Heart left ventricle (tissue), 13 donors: ENCODE measurements at regions not wholly inside any gene's neighbourhood (a gene's known extent, or its start where the extent isn't known, plus 50 kb on each side); places are given as distances from the start of the nearest gene placed in this dataset.

ENCODE experiments used
- POLR2A ChIP-seq, 2 donors: fragments of 450-650 bp; IDR thresholded peaks; one replicate each; pipeline ENCODE4 v1.6.1; 2017; ENCODE audit warnings: antibody characterized with exemption in 2 of 2, mild to moderate bottlenecking in 2 of 2, moderate library complexity in 2 of 2
- TF ChIP-seq, protein P1 (sequence below), 12 donors: fragments of 200-600 bp; sonication (generic) in 4 of 12; IDR thresholded peaks; one replicate each; pipeline versions ENCODE4 v1.5.0 to v1.8.0; 2018 to 2022; ENCODE audit warnings: antibody characterized with exemption in 12 of 12, mild to moderate bottlenecking in 5 of 12
- donor health status: ischemic (EF 13 %, LVEDD 7.1; RV severe dilation, severe dysfunction).
- donor health status: DM: no; HTN: yes; CAD: no.
- donor health status: DM: no; HTN: no; CAD: no.
- donor health status: ischemic (EF 25% LVEDD 6.9; RV normal size, moderate dysfunction).
- donor health status: ischemic (EF 25% LVEDD 5.7; RV mildly dilated, moderate dysfunction).
- donor health status: ischemic (EF 35%, LVEDD 5.7; RV mildly dilated, moderate dysfunction).
- donor health status: nonischemic (EF 11% LVEDD 7.7; RV severe dilation, severe dysfunction).
- donor health status: DM: yes; HTN: yes; CAD: no.
- donor health status: PGD.
- donor health status: ischemic (EF 29% LVEDD 5.4; RV normal size, mild dysfunction).
- donor health status: nonischemic (EF 23%, LVEDD 6.1; RV moderate dilation, normal function).

DNA sequence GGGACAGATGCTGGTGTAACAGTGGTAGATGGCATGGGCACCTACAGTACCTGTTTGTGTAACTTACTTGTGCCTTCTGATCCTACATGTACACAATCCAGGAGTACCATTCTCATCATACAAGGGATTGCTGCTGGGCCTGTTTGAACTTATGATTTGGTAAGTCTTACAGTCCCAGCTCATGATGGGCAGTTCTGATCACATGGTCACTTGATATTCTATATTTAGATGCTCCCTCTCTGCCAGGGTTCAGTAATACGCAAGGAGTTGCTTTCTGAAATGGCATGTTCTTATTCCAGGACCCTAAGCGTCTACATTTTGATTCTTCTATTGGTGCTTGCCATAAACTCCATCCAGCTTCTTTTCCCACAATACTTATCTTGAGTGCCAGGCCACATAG is 54.4 kb upstream of the ATP6AP2 start:
- TF ChIP-seq, protein P1, sequence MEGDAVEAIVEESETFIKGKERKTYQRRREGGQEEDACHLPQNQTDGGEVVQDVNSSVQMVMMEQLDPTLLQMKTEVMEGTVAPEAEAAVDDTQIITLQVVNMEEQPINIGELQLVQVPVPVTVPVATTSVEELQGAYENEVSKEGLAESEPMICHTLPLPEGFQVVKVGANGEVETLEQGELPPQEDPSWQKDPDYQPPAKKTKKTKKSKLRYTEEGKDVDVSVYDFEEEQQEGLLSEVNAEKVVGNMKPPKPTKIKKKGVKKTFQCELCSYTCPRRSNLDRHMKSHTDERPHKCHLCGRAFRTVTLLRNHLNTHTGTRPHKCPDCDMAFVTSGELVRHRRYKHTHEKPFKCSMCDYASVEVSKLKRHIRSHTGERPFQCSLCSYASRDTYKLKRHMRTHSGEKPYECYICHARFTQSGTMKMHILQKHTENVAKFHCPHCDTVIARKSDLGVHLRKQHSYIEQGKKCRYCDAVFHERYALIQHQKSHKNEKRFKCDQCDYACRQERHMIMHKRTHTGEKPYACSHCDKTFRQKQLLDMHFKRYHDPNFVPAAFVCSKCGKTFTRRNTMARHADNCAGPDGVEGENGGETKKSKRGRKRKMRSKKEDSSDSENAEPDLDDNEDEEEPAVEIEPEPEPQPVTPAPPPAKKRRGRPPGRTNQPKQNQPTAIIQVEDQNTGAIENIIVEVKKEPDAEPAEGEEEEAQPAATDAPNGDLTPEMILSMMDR (IDR thresholded peaks at IDR 0.05) = no peak
- TF ChIP-seq POLR2A (IDR thresholded peaks at IDR 0.05) = no peak
